Right atrium auricular region (tissue), 2 donors: ENCODE measurements at regions not wholly inside any gene's neighbourhood (a gene's known extent, or its start where the extent isn't known, plus 50 kb on each side); places are given as distances from the start of the nearest gene placed in this dataset.
A peak's percentile ranks its signal among the peaks of the same experiment; 100 is the strongest.

Experiments
- DNase-seq: peaks from one replicate; pipeline ENCODE4 v3.0.0-alpha.2; 2019; ENCODE audit warnings: low spot score
- H3K27ac ChIP-seq, 2 donors: fragments of 200-600 bp; sonication (generic); 1 replicate in 1 of 2; 2 replicates in 1 of 2; pipeline ENCODE4 v1.5.1; 2016 to 2019
- H3K27me3 ChIP-seq, 2 donors: fragments of 200-600 bp; sonication (generic); one replicate each; pipeline versions ENCODE4 v1.5.1 to v1.6.0; 2017 to 2019
- H3K36me3 ChIP-seq: fragments of 200-600 bp; sonication (generic); one replicate; pipeline ENCODE4 v1.5.1; 2016
- H3K4me1 ChIP-seq, 2 donors: fragments of 200-600 bp; sonication (generic); one replicate each; pipeline versions ENCODE4 v1.5.1 to v1.6.0; 2017 to 2019
- H3K4me3 ChIP-seq, 2 donors: fragments of 200-600 bp; sonication (generic); 1 replicate in 1 of 2; 2 replicates in 1 of 2; pipeline ENCODE4 v1.5.1; 2017 to 2019; ENCODE audit warnings: mild to moderate bottlenecking in 1 of 2, moderate library complexity in 1 of 2
- H3K9me3 ChIP-seq, 2 donors: fragments of 200-600 bp; sonication (generic); one replicate each; pipeline ENCODE4 v1.5.1; 2019
- TF ChIP-seq, protein P1 (sequence below), 2 donors: fragments of 200-600 bp; sonication (generic); IDR thresholded peaks; one replicate each; pipeline ENCODE4 v1.5.1; 2019; ENCODE audit warnings: antibody characterized with exemption in 2 of 2

DNA sequence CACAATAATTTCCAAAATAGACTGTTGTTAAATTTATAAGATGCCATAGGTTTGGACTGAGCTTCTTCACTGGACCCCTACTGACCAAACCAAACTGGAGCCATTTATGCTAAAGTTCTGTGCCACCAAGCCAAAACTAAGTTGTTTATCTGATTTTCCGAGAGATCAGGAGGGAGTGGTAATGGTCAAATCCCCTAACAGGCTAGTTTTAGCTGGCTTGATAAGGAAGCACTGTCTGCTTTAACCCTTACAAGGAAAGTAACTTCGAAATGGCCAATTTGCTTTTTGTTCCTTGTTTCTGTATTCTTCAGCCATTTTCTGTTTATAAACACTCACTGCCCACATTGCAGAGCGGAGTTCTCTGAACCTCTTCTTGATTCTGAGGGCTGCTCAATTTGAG, 246.8 kb upstream of the TUT7 start:
- TF ChIP-seq, protein P1, sequence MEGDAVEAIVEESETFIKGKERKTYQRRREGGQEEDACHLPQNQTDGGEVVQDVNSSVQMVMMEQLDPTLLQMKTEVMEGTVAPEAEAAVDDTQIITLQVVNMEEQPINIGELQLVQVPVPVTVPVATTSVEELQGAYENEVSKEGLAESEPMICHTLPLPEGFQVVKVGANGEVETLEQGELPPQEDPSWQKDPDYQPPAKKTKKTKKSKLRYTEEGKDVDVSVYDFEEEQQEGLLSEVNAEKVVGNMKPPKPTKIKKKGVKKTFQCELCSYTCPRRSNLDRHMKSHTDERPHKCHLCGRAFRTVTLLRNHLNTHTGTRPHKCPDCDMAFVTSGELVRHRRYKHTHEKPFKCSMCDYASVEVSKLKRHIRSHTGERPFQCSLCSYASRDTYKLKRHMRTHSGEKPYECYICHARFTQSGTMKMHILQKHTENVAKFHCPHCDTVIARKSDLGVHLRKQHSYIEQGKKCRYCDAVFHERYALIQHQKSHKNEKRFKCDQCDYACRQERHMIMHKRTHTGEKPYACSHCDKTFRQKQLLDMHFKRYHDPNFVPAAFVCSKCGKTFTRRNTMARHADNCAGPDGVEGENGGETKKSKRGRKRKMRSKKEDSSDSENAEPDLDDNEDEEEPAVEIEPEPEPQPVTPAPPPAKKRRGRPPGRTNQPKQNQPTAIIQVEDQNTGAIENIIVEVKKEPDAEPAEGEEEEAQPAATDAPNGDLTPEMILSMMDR (IDR thresholded peaks at IDR 0.05), result no peak
- Histone ChIP-seq H3K9me3 (no peaks in the 10 kb centered on the region), H3K27ac (no peak overlapping the region), H3K36me3 (no peaks in the 10 kb centered on the region), H3K4me1 (peaks cover 0 to 15% of the 10 kb centered on the region in 2 donors), H3K4me3 (no peak overlapping the region), H3K27me3 (no peaks in the 10 kb centered on the region)
- DNase-seq, result no peak

DNA sequence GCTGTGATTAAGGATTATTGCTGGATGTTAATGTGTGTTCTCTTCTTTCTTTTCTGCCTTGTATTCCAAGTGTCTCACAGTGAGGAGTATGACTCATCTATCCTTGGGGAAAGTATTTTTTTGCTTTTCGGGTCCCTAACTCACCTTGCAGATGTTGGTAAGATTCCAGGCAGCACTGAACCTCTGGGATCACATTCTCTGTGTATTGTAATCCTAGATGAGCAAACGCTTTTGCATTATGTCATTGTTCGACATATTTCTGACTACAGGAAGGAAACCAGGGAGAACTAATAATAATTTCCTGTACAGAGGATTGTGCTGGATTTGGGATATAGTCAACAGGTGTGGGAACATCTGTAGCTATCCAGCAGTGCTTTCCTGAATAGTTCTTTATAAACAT, 246.1 kb upstream of the TUT7 start:
- H3K4me3 ChIP-seq, result no peak overlapping the region
- H3K4me1 ChIP-seq, result peaks cover 0 to 15% of the 10 kb centered on the region in 2 donors
- TF ChIP-seq, protein P1 (IDR thresholded peaks at IDR 0.05), result no peak
- H3K27me3 ChIP-seq, result no peaks in the 10 kb centered on the region
- no peaks in the 10 kb centered on the region for H3K36me3 ChIP-seq
- DNase-seq, result no peak
- peak overlapping the region in 1 of 2 donors; percentile 13 for H3K27ac ChIP-seq
- no peaks in the 10 kb centered on the region for H3K9me3 ChIP-seq

DNA sequence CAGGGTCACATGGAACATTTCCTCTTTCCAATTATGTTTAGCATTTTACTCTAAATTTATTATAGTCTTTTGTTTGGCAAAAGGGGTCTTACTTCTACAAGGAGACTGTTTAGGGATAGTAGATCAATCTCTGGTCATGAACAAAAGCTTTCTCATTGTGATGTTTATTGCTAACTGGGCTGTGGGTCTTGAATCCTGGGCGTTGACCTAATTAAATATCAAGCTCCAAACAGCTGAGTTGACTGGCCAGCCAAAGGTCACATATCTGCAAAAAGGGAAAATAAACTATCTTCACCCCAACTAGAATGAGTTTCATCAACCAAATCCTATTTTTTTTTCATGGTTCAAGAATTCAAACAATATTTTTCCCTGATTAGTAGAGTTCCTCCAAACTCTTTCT, 245.4 kb upstream of the TUT7 start:
- peaks cover 0 to 15% of the 10 kb centered on the region in 2 donors for H3K4me1 ChIP-seq
- no peak overlapping the region for H3K4me3 ChIP-seq
- no peak for DNase-seq
- TF ChIP-seq, protein P1 (IDR thresholded peaks at IDR 0.05), result no peak
- peak overlapping the region in 1 of 2 donors; percentile 13 for H3K27ac ChIP-seq
- no peaks in the 10 kb centered on the region for H3K36me3 ChIP-seq
- H3K27me3 ChIP-seq, result no peaks in the 10 kb centered on the region
- H3K9me3 ChIP-seq, result no peaks in the 10 kb centered on the region

DNA sequence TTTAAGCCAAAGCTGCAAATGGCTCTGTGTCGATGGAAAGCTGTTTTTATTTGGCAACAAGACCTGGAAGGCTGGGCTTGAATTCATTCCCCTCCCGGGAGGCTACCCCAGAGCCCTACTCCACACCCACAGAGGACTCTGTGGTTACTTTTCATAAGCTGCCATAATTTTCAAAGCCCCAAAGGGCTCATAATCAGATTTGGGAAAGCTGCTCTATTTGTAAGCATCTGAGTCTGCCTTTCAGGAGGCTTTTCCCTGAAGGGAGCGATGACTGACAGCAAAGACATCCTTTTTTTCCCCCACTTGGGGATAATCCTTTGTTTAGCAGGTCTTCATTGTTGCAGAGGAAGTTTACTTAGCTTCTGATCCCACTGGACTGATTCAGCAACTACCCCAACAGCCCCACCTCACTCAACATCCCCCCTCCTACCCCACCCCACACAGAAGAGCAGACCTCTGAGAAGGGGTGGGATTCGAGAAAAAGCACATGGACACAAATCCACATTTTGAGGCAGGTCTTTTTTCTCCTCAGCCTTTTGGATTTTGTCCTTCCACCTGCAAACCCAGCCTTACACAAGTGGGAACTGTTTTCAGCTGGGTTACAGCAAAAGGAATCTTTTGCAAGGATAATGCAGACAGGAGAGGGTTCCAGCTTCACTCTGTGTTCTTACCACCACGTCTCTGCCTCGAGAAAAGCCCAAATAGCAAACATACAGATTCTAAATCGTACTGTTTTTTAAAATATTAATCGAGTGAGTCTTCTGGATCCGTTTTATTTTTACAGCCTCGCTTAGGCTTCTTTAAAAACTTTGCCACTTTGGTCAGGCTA, 244.4 kb upstream of the TUT7 start:
- DNase-seq, result no peak
- Histone ChIP-seq H3K27ac (peak overlapping the region in 1 of 2 donors; percentile 6), H3K9me3 (no peaks in the 10 kb centered on the region), H3K4me1 (peaks cover 0 to 15% of the 10 kb centered on the region in 2 donors), H3K27me3 (no peaks in the 10 kb centered on the region), H3K4me3 (no peak overlapping the region), H3K36me3 (no peaks in the 10 kb centered on the region)
- TF ChIP-seq, protein P1 (IDR thresholded peaks at IDR 0.05), result no peak

DNA sequence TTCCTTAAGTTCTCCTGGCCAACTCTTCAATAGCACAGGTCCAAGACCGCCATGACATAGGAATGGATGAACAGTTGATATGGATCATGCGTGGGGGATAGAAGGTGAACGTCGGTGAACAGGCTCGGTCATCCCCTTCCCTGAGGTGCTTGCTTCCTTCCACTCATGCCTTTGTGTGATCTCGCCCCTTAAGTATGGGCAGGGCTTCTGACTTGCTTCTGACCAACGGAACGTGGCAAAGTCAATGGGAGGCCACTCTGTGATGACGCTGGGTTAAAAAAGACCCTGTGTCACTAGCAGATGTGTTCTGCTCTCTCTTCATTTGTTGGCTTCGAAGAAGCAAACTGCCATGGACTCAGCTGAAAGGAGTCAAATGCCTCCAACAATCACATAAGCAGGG, 240.5 kb upstream of the TUT7 start:
- TF ChIP-seq, protein P1 (IDR thresholded peaks at IDR 0.05), result no peak
- no peaks in the 10 kb centered on the region for H3K9me3 ChIP-seq
- no peak for DNase-seq
- no peak overlapping the region for H3K4me3 ChIP-seq
- H3K27ac ChIP-seq, result no peak overlapping the region
- H3K27me3 ChIP-seq, result no peaks in the 10 kb centered on the region
- peaks cover 0 to 9% of the 10 kb centered on the region in 2 donors for H3K4me1 ChIP-seq
- H3K36me3 ChIP-seq, result no peaks in the 10 kb centered on the region

DNA sequence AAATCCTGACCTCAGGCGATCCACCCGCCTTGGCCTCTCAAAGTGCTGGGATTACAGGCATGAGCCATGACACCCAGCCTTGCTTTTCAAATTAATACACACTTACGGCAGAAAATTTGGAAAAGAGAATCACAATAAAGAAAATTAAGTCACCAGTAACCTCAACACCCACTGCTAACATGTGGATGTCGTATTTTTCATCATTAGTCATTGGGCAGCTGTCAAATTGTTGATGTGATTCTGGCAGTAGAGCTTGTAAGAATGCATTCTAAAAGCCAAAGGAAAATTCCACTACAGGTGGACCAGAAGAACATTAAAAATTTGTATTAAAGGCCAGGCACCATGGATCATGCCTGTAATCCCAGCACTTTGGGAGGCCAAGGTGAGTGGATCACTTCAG, 237.3 kb upstream of the TUT7 start:
- DNase-seq, result no peak
- TF ChIP-seq, protein P1 (IDR thresholded peaks at IDR 0.05), result no peak
- no peaks in the 10 kb centered on the region for H3K27me3 ChIP-seq

More for the DNA sequence above, 237.3 kb upstream of the TUT7 start:
- Histone ChIP-seq H3K9me3 (no peaks in the 10 kb centered on the region), H3K36me3 (no peaks in the 10 kb centered on the region), H3K4me1 (no peaks in the 10 kb centered on the region), H3K4me3 (no peak overlapping the region), H3K27ac (no peak overlapping the region)
